Loucy (cell line): ENCODE measurements at regions not wholly inside any gene's neighbourhood (a gene's known extent, or its start where the extent isn't known, plus 50 kb on each side); places are given as distances from the start of the nearest gene placed in this dataset.

ENCODE experiments used
- H2AFZ ChIP-seq: fragments of 200-600 bp; sonication (generic); 2 replicates; pipeline ENCODE4 v1.6.0; 2016; ENCODE audit warnings: antibody characterized with exemption, mild to moderate bottlenecking, low read length, moderate library complexity
- H3F3A ChIP-seq: fragments of 200-600 bp; 2 replicates; pipeline ENCODE4 v1.6.0; 2016; ENCODE audit warnings: antibody characterized with exemption, low read depth, mild to moderate bottlenecking
- H3K27me3 ChIP-seq: fragments of 200-600 bp; sonication (generic); 2 replicates; pipeline ENCODE4 v1.6.1; 2014; ENCODE audit warnings: low read length, mild to moderate bottlenecking; ENCODE audit not compliant: insufficient read depth, poor library complexity, severe bottlenecking
- H3K36me3 ChIP-seq: fragments of 200-600 bp; sonication (generic); 2 replicates; pipeline ENCODE4 v1.6.1; 2016; ENCODE audit warnings: low read length; ENCODE audit not compliant: insufficient read depth
- H3K4me1 ChIP-seq: fragments of 200-600 bp; sonication (generic); 2 replicates; pipeline ENCODE4 v1.5.1; 2014; ENCODE audit warnings: low read length, mild to moderate bottlenecking; ENCODE audit not compliant: insufficient read depth, poor library complexity, severe bottlenecking
- H3K4me2 ChIP-seq: fragments of 200-600 bp; sonication (generic); 2 replicates; pipeline ENCODE4 v1.6.0; 2014; ENCODE audit warnings: antibody characterized with exemption, low read length, low read depth, mild to moderate bottlenecking; ENCODE audit not compliant: poor library complexity, severe bottlenecking
- H3K4me3 ChIP-seq: fragments of 200-600 bp; sonication (generic); 2 replicates; pipeline ENCODE4 v1.5.1; 2014; ENCODE audit warnings: low read length, mild to moderate bottlenecking, mixed read lengths; ENCODE audit not compliant: poor library complexity, severe bottlenecking
- H3K79me2 ChIP-seq: fragments of 200-600 bp; sonication (generic); 2 replicates; pipeline ENCODE4 v1.6.1; 2014; ENCODE audit warnings: low read length; ENCODE audit not compliant: insufficient read depth
- H3K9ac ChIP-seq: fragments of 200-600 bp; sonication (generic); 2 replicates; pipeline ENCODE4 v1.6.0; 2014; ENCODE audit warnings: mild to moderate bottlenecking, low read depth, low read length, moderate library complexity; ENCODE audit not compliant: poor library complexity, severe bottlenecking
- H3K9me2 ChIP-seq: fragments of 200-600 bp; sonication (generic); replicated peaks from 2 replicates; pipeline ENCODE4 v1.6.1; 2016; ENCODE audit warnings: low read depth, low read length, mixed read lengths
- H3K9me3 ChIP-seq: fragments of 200-600 bp; sonication (generic); 2 replicates; pipeline ENCODE4 v1.6.1; 2014; ENCODE audit warnings: mild to moderate bottlenecking, antibody characterized with exemption, low read length, low read depth; ENCODE audit not compliant: insufficient read depth
- H4K20me1 ChIP-seq: fragments of 200-600 bp; sonication (generic); 2 replicates; pipeline ENCODE4 v1.6.0; 2014; ENCODE audit warnings: antibody characterized with exemption, low read length, mild to moderate bottlenecking; ENCODE audit not compliant: insufficient read depth, poor library complexity, severe bottlenecking
- CTCF ChIP-seq: fragments of 200-600 bp; sonication (generic); conservative IDR thresholded peaks from 2 replicates; pipeline ENCODE4 v1.5.1; 2014; ENCODE audit warnings: mild to moderate bottlenecking, antibody characterized with exemption, low read length
- EZH2phosphoT487 ChIP-seq: fragments of 200-600 bp; IDR thresholded peaks from 2 replicates; pipeline ENCODE4 v1.6.1; 2018; ENCODE audit warnings: antibody characterized with exemption, mild to moderate bottlenecking, moderate library complexity, borderline replicate concordance

- no peaks in the 10 kb centered on the region for H3K27me3 ChIP-seq
- H3K9me2 ChIP-seq: no peaks in the 10 kb centered on the region
- no peak overlapping the region for H2AFZ ChIP-seq
- H3K36me3 ChIP-seq: no peaks in the 10 kb centered on the region
- H4K20me1 ChIP-seq: no peaks in the 10 kb centered on the region
- H3K4me1 ChIP-seq: no peaks in the 10 kb centered on the region
- no peaks in the 10 kb centered on the region for H3F3A ChIP-seq
- no peak overlapping the region for H3K4me2 ChIP-seq
- H3K9ac ChIP-seq: no peak overlapping the region
- H3K4me3 ChIP-seq: no peak overlapping the region
- H3K79me2 ChIP-seq: no peaks in the 10 kb centered on the region
- no peaks in the 10 kb centered on the region for H3K9me3 ChIP-seq
- no peak for TF ChIP-seq EZH2phosphoT487
- no peak for TF ChIP-seq CTCF
Measured at GRCh38 chr9:89862316-89862715, 257.5 kb downstream of the GADD45G start.

- no peaks in the 10 kb centered on the region for H3K9me3 ChIP-seq
- H3K4me2 ChIP-seq: no peak overlapping the region
- no peaks in the 10 kb centered on the region for H3K36me3 ChIP-seq
- H3K79me2 ChIP-seq: no peaks in the 10 kb centered on the region
- H3K4me1 ChIP-seq: no peaks in the 10 kb centered on the region
- no peaks in the 10 kb centered on the region for H3K9me2 ChIP-seq
- no peak overlapping the region for H3K9ac ChIP-seq
- TF ChIP-seq EZH2phosphoT487: no peak
- no peak for TF ChIP-seq CTCF
- no peak overlapping the region for H3K4me3 ChIP-seq
- no peaks in the 10 kb centered on the region for H3F3A ChIP-seq
- H4K20me1 ChIP-seq: no peaks in the 10 kb centered on the region
- H2AFZ ChIP-seq: no peak overlapping the region
- no peaks in the 10 kb centered on the region for H3K27me3 ChIP-seq
Measured at GRCh38 chr9:89863141-89863540, 258.3 kb downstream of the GADD45G start.

- no peak for TF ChIP-seq CTCF
- TF ChIP-seq EZH2phosphoT487: no peak
- H3K79me2 ChIP-seq: no peaks in the 10 kb centered on the region
- H3K4me2 ChIP-seq: no peak overlapping the region
- no peaks in the 10 kb centered on the region for H3K4me1 ChIP-seq
- H2AFZ ChIP-seq: no peak overlapping the region
- H3K4me3 ChIP-seq: no peak overlapping the region
- H3K9ac ChIP-seq: no peak overlapping the region
- no peaks in the 10 kb centered on the region for H3K9me3 ChIP-seq
- H3K36me3 ChIP-seq: no peaks in the 10 kb centered on the region
- H4K20me1 ChIP-seq: no peaks in the 10 kb centered on the region
- no peaks in the 10 kb centered on the region for H3K9me2 ChIP-seq
- no peaks in the 10 kb centered on the region for H3K27me3 ChIP-seq
- H3F3A ChIP-seq: no peaks in the 10 kb centered on the region
Measured at GRCh38 chr9:89863837-89864236, 259.0 kb downstream of the GADD45G start.
